ENCODE measurements at regions not wholly inside any gene's neighbourhood (a gene's known extent, or its start where the extent isn't known, plus 50 kb on each side); places are given as distances from the start of the nearest gene placed in this dataset.

- no peak overlapping the region for H3K23ac ChIP-seq (ENCODE audit: low read length)
- H2BK5ac ChIP-seq (ENCODE audit: low read length): no peak overlapping the region
- no peaks in the 10 kb centered on the region for H3K79me1 ChIP-seq (ENCODE audit: low read length)
- H2BK15ac ChIP-seq (replicated peaks; ENCODE audit: low read depth): no peak overlapping the region
- H3K4me1 ChIP-seq (ENCODE audit: control insufficient read depth, low read depth, low read length): no peaks in the 10 kb centered on the region
- H3K18ac ChIP-seq (ENCODE audit: low read length): no peak overlapping the region
- no peak overlapping the region for H4K8ac ChIP-seq (ENCODE audit: low read depth, low read length)
- no peak overlapping the region for H2BK120ac ChIP-seq (ENCODE audit: low read depth, low read length)
- H3K4me2 ChIP-seq (ENCODE audit: low read length): no peak overlapping the region
- no peak overlapping the region for H3K27ac ChIP-seq (ENCODE audit: low read depth, low read length)
- no peaks in the 10 kb centered on the region for H3K27me3 ChIP-seq (ENCODE audit: insufficient read depth, low read length, poor library complexity)
- DNase-seq: peak; percentile 8
- H4K5ac ChIP-seq (ENCODE audit: low read length): no peak overlapping the region
- WGBS (ENCODE audit: extremely low coverage, insufficient coverage, low lambda C conversion rate): no CpG with 5 or more reads among the region's 2 CpGs
- H3K79me2 ChIP-seq (ENCODE audit: control insufficient read depth, insufficient read depth, low read length): no peaks in the 10 kb centered on the region
- H3K56ac ChIP-seq (ENCODE audit: low read length): no peak overlapping the region
- H2AK5ac ChIP-seq (ENCODE audit: low read length): no peak overlapping the region
- H3K4ac ChIP-seq (ENCODE audit: low read depth, low read length): no peak overlapping the region
- no peaks in the 10 kb centered on the region for H3K36me3 ChIP-seq (ENCODE audit: control insufficient read depth, insufficient read depth, low read length)
- H3K4me3 ChIP-seq (ENCODE audit: low read length): no peak overlapping the region
- no peak overlapping the region for H3K9ac ChIP-seq (ENCODE audit: low read length)
Measured at GRCh38 chr7:12898004-12898403, 210.6 kb downstream of the ARL4A start.

- no peaks in the 10 kb centered on the region for H3K79me2 ChIP-seq (ENCODE audit: control insufficient read depth, insufficient read depth, low read length)
- H3K79me1 ChIP-seq (ENCODE audit: low read length): no peaks in the 10 kb centered on the region
- no peak overlapping the region for H3K18ac ChIP-seq (ENCODE audit: low read length)
- no CpG with 5 or more reads among the region's 3 CpGs for WGBS (ENCODE audit: extremely low coverage, insufficient coverage, low lambda C conversion rate)
- DNase-seq: no peak
- no peak overlapping the region for H3K27ac ChIP-seq (ENCODE audit: low read depth, low read length)
- no peak overlapping the region for H4K8ac ChIP-seq (ENCODE audit: low read depth, low read length)
- no peak overlapping the region for H3K4ac ChIP-seq (ENCODE audit: low read depth, low read length)
- no peak overlapping the region for H2BK15ac ChIP-seq (replicated peaks; ENCODE audit: low read depth)
- no peak overlapping the region for H3K4me3 ChIP-seq (ENCODE audit: low read length)
- no peaks in the 10 kb centered on the region for H3K27me3 ChIP-seq (ENCODE audit: insufficient read depth, low read length, poor library complexity)
- H4K5ac ChIP-seq (ENCODE audit: low read length): no peak overlapping the region
- H3K23ac ChIP-seq (ENCODE audit: low read length): no peak overlapping the region
- H2AK5ac ChIP-seq (ENCODE audit: low read length): no peak overlapping the region
- H2BK5ac ChIP-seq (ENCODE audit: low read length): no peak overlapping the region
- no peak overlapping the region for H2BK120ac ChIP-seq (ENCODE audit: low read depth, low read length)
- H3K9ac ChIP-seq (ENCODE audit: low read length): no peak overlapping the region
- no peaks in the 10 kb centered on the region for H3K4me1 ChIP-seq (ENCODE audit: control insufficient read depth, low read depth, low read length)
- H3K36me3 ChIP-seq (ENCODE audit: control insufficient read depth, insufficient read depth, low read length): no peaks in the 10 kb centered on the region
- no peak overlapping the region for H3K56ac ChIP-seq (ENCODE audit: low read length)
- no peak overlapping the region for H3K4me2 ChIP-seq (ENCODE audit: low read length)
Measured at GRCh38 chr7:12898620-12899019, 211.2 kb downstream of the ARL4A start.

DNA sequence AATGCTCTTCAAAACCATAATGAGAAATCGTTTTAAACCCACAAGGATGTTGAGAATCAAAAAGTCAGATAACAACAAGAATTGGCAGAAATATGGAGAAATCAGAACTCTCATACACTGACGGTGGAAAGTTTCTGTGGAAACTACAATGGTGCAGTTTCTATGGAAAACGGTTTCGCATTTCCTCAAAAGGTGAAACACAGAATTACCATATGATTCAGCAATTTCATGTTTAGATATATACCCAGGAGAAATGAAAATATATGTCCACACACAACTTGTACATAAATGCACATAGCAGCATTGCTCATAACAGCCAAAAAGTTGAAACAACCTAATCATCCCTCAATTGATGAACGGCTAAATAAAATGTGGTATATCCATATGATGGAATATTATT lies 218.2 kb downstream of the ARL4A start:
- Histone ChIP-seq H3K27me3 (ENCODE audit: insufficient read depth, low read length, poor library complexity) (no peaks in the 10 kb centered on the region), H3K4me3 (ENCODE audit: low read length) (no peak overlapping the region), H3K18ac (ENCODE audit: low read length) (no peak overlapping the region), H2BK5ac (ENCODE audit: low read length) (no peak overlapping the region), H3K4me1 (ENCODE audit: control insufficient read depth, low read depth, low read length) (no peaks in the 10 kb centered on the region), H3K56ac (ENCODE audit: low read length) (no peak overlapping the region), H2AK5ac (ENCODE audit: low read length) (no peak overlapping the region), H3K79me2 (ENCODE audit: control insufficient read depth, insufficient read depth, low read length) (no peaks in the 10 kb centered on the region), H3K9ac (ENCODE audit: low read length) (no peak overlapping the region), H4K8ac (ENCODE audit: low read depth, low read length) (no peak overlapping the region), H3K23ac (ENCODE audit: low read length) (no peak overlapping the region), H3K27ac (ENCODE audit: low read depth, low read length) (no peak overlapping the region), H3K79me1 (ENCODE audit: low read length) (no peaks in the 10 kb centered on the region), H3K4ac (ENCODE audit: low read depth, low read length) (no peak overlapping the region), H3K36me3 (ENCODE audit: control insufficient read depth, insufficient read depth, low read length) (no peaks in the 10 kb centered on the region), H2BK120ac (ENCODE audit: low read depth, low read length) (no peak overlapping the region), H3K4me2 (ENCODE audit: low read length) (no peak overlapping the region), H2BK15ac (replicated peaks; ENCODE audit: low read depth) (no peak overlapping the region), H4K5ac (ENCODE audit: low read length) (no peak overlapping the region)
- DNase-seq: no peak
- no CpG with 5 or more reads among the region's 5 CpGs for WGBS (ENCODE audit: extremely low coverage, insufficient coverage, low lambda C conversion rate)

- no peak overlapping the region for H3K4ac ChIP-seq (ENCODE audit: low read depth, low read length)
- H2BK120ac ChIP-seq (ENCODE audit: low read depth, low read length): no peak overlapping the region
- no peaks in the 10 kb centered on the region for H3K36me3 ChIP-seq (ENCODE audit: control insufficient read depth, insufficient read depth, low read length)
- H3K18ac ChIP-seq (ENCODE audit: low read length): no peak overlapping the region
- no peak overlapping the region for H2BK15ac ChIP-seq (replicated peaks; ENCODE audit: low read depth)
- H2BK5ac ChIP-seq (ENCODE audit: low read length): no peak overlapping the region
- no peak overlapping the region for H3K4me3 ChIP-seq (ENCODE audit: low read length)
- no peak overlapping the region for H4K8ac ChIP-seq (ENCODE audit: low read depth, low read length)
- H3K79me2 ChIP-seq (ENCODE audit: control insufficient read depth, insufficient read depth, low read length): no peaks in the 10 kb centered on the region
- H3K27me3 ChIP-seq (ENCODE audit: insufficient read depth, low read length, poor library complexity): no peaks in the 10 kb centered on the region
- no peak overlapping the region for H3K56ac ChIP-seq (ENCODE audit: low read length)
- no peak overlapping the region for H3K27ac ChIP-seq (ENCODE audit: low read depth, low read length)
- no peak for DNase-seq
- no peak overlapping the region for H3K4me2 ChIP-seq (ENCODE audit: low read length)
- H4K5ac ChIP-seq (ENCODE audit: low read length): no peak overlapping the region
- H3K23ac ChIP-seq (ENCODE audit: low read length): no peak overlapping the region
- H3K4me1 ChIP-seq (ENCODE audit: control insufficient read depth, low read depth, low read length): no peaks in the 10 kb centered on the region
- H3K9ac ChIP-seq (ENCODE audit: low read length): no peak overlapping the region
- no peak overlapping the region for H2AK5ac ChIP-seq (ENCODE audit: low read length)
- H3K79me1 ChIP-seq (ENCODE audit: low read length): no peaks in the 10 kb centered on the region
- no CpG with 5 or more reads among the region's 2 CpGs for WGBS (ENCODE audit: extremely low coverage, insufficient coverage, low lambda C conversion rate)
Measured at GRCh38 chr7:12907774-12908173, 220.3 kb downstream of the ARL4A start.

- Histone ChIP-seq H2BK5ac (ENCODE audit: low read length) (no peak overlapping the region), H3K4me2 (ENCODE audit: low read length) (no peak overlapping the region), H4K5ac (ENCODE audit: low read length) (no peak overlapping the region), H3K79me1 (ENCODE audit: low read length) (no peaks in the 10 kb centered on the region), H3K4me1 (ENCODE audit: control insufficient read depth, low read depth, low read length) (no peaks in the 10 kb centered on the region), H3K4ac (ENCODE audit: low read depth, low read length) (no peak overlapping the region), H3K56ac (ENCODE audit: low read length) (no peak overlapping the region), H2BK120ac (ENCODE audit: low read depth, low read length) (no peak overlapping the region), H3K9ac (ENCODE audit: low read length) (no peak overlapping the region), H3K4me3 (ENCODE audit: low read length) (no peak overlapping the region), H3K18ac (ENCODE audit: low read length) (no peak overlapping the region), H3K27me3 (ENCODE audit: insufficient read depth, low read length, poor library complexity) (no peaks in the 10 kb centered on the region), H3K23ac (ENCODE audit: low read length) (no peak overlapping the region), H2AK5ac (ENCODE audit: low read length) (no peak overlapping the region), H4K8ac (ENCODE audit: low read depth, low read length) (no peak overlapping the region), H3K27ac (ENCODE audit: low read depth, low read length) (no peak overlapping the region), H3K79me2 (ENCODE audit: control insufficient read depth, insufficient read depth, low read length) (no peaks in the 10 kb centered on the region), H2BK15ac (replicated peaks; ENCODE audit: low read depth) (no peak overlapping the region), H3K36me3 (ENCODE audit: control insufficient read depth, insufficient read depth, low read length) (no peaks in the 10 kb centered on the region)
- no CpG with 5 or more reads among the region's 1 CpG for WGBS (ENCODE audit: extremely low coverage, insufficient coverage, low lambda C conversion rate)
- DNase-seq: no peak
Measured at GRCh38 chr7:12909483-12909882, 222.1 kb downstream of the ARL4A start.

- whole genome bisulfite sequencing (ENCODE audit: extremely low coverage, insufficient coverage, low lambda C conversion rate): no CpG with 5 or more reads among the region's 2 CpGs
- no peaks in the 10 kb centered on the region for H3K79me2 ChIP-seq (ENCODE audit: control insufficient read depth, insufficient read depth, low read length)
Measured at GRCh38 chr7:12911053-12911452, 223.6 kb downstream of the ARL4A start.

More at GRCh38 chr7:12911053-12911452, 223.6 kb downstream of the ARL4A start:
- H3K4me2 ChIP-seq (ENCODE audit: low read length): no peak overlapping the region
- H3K4ac ChIP-seq (ENCODE audit: low read depth, low read length): no peak overlapping the region
- H3K27ac ChIP-seq (ENCODE audit: low read depth, low read length): no peak overlapping the region
- no peak overlapping the region for H4K8ac ChIP-seq (ENCODE audit: low read depth, low read length)
- H3K79me1 ChIP-seq (ENCODE audit: low read length): no peaks in the 10 kb centered on the region
- H2AK5ac ChIP-seq (ENCODE audit: low read length): no peak overlapping the region
- no peak overlapping the region for H2BK15ac ChIP-seq (replicated peaks; ENCODE audit: low read depth)
- H3K27me3 ChIP-seq (ENCODE audit: insufficient read depth, low read length, poor library complexity): no peaks in the 10 kb centered on the region
- H3K56ac ChIP-seq (ENCODE audit: low read length): no peak overlapping the region
- no peak overlapping the region for H2BK5ac ChIP-seq (ENCODE audit: low read length)
- H3K23ac ChIP-seq (ENCODE audit: low read length): no peak overlapping the region
- H4K5ac ChIP-seq (ENCODE audit: low read length): no peak overlapping the region
- H3K4me1 ChIP-seq (ENCODE audit: control insufficient read depth, low read depth, low read length): no peaks in the 10 kb centered on the region
- no peak overlapping the region for H2BK120ac ChIP-seq (ENCODE audit: low read depth, low read length)
- no peak overlapping the region for H3K9ac ChIP-seq (ENCODE audit: low read length)
- no peak for DNase-seq
- no peak overlapping the region for H3K4me3 ChIP-seq (ENCODE audit: low read length)
- no peaks in the 10 kb centered on the region for H3K36me3 ChIP-seq (ENCODE audit: control insufficient read depth, insufficient read depth, low read length)
- H3K18ac ChIP-seq (ENCODE audit: low read length): no peak overlapping the region

Measured in mesendoderm (in vitro differentiated cells).